Activated T-cell treated with anti-CD3 and anti-CD28 coated beads, Interleukin-2, amount 50 U/mL, for 72 hours (primary cell): ENCODE measurements at regions not wholly inside any gene's neighbourhood (a gene's known extent, or its start where the extent isn't known, plus 50 kb on each side); places are given as distances from the start of the nearest gene placed in this dataset.

ENCODE experiments used
- ATAC-seq, 2 donors: fragments of 150-1000 bp; cut with Tn5 transposase; replicated peaks in 1 of 2; 2 replicates each; pipeline ENCODE4 v1.10.0; 2021; ENCODE audit warnings: moderate library complexity in 2 of 2, mild to moderate bottlenecking in 1 of 2
- DNase-seq, 2 donors: peaks; one replicate each; pipeline ENCODE4 v3.0.0; 2021 to 2022; ENCODE audit warnings: mixed read lengths in 1 of 2
- H3K27ac Mint-ChIP-seq: one replicate; pipeline ENCODE4 v1.8.0; 2022; ENCODE audit warnings: mild to moderate bottlenecking, moderate library complexity, mixed read lengths
- H3K27me3 Mint-ChIP-seq: one replicate; pipeline ENCODE4 v1.8.0; 2022; ENCODE audit warnings: low read depth, mixed read lengths
- H3K36me3 Mint-ChIP-seq, 2 donors: one replicate each; pipeline ENCODE4 v1.8.0; 2022; ENCODE audit warnings: mixed read lengths in 2 of 2, mild to moderate bottlenecking in 1 of 2; ENCODE audit not compliant: insufficient read depth in 2 of 2
- H3K4me1 Mint-ChIP-seq: one replicate; pipeline ENCODE4 v1.8.0; 2022; ENCODE audit warnings: low read depth, mixed read lengths
- H3K4me3 Mint-ChIP-seq, 2 donors: one replicate each; pipeline ENCODE4 v1.8.0; 2022; ENCODE audit warnings: mild to moderate bottlenecking in 2 of 2, mixed read lengths in 2 of 2, moderate library complexity in 2 of 2
- H3K9me3 Mint-ChIP-seq, 2 donors: one replicate each; pipeline ENCODE4 v1.8.0; 2022; ENCODE audit warnings: mixed read lengths in 2 of 2

DNA sequence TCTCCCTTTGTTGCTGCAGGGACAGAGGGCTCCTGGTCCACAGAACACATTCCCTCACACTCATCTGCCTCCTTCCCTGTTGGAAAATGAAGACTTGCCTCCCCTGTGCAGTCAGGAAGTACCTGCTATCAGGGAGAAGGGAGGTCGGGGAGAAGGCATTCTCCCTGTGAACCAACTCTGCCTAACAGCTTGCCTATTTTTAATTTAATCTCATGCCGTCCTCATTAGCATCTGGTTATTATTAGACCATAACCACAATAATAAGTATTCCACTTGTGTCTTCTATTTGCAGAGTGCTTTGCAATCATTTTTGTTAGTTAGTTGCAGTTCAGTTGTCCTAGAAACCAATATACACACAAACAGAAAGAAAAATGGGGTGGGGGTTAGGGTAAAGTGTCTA is 232.6 kb upstream of the SKOR2 start:
- no peak overlapping the region for H3K27ac Mint-ChIP-seq
- ATAC-seq (no peak), DNase-seq (no peak)
- H3K4me1 Mint-ChIP-seq = no peaks in the 10 kb centered on the region
- peaks cover 15% of the 10 kb centered on the region for H3K27me3 Mint-ChIP-seq
- no peak overlapping the region for H3K4me3 Mint-ChIP-seq
- H3K36me3 Mint-ChIP-seq = no peaks in the 10 kb centered on the region
- peaks cover 0 to 3% of the 10 kb centered on the region in 2 donors for H3K9me3 Mint-ChIP-seq

GRCh38 chr18:47480166-47480565 is 228.7 kb upstream of the SKOR2 start:
- Mint-ChIP-seq H3K27ac (no peak overlapping the region), H3K9me3 (no peaks in the 10 kb centered on the region), H3K4me3 (no peak overlapping the region), H3K4me1 (no peaks in the 10 kb centered on the region), H3K36me3 (no peaks in the 10 kb centered on the region), H3K27me3 (peaks cover 24% of the 10 kb centered on the region)
- no peak for ATAC-seq
- no peak for DNase-seq

- no peak overlapping the region for H3K27ac Mint-ChIP-seq
- no peaks in the 10 kb centered on the region for H3K9me3 Mint-ChIP-seq
- no peak for ATAC-seq
- H3K4me1 Mint-ChIP-seq = no peaks in the 10 kb centered on the region
- DNase-seq = no peak
- H3K4me3 Mint-ChIP-seq = no peak overlapping the region
- peaks cover 8% of the 10 kb centered on the region for H3K27me3 Mint-ChIP-seq
- no peaks in the 10 kb centered on the region for H3K36me3 Mint-ChIP-seq
Measured at GRCh38 chr18:47471784-47472183, 220.3 kb upstream of the SKOR2 start.

GRCh38 chr18:47470941-47471340 is 219.5 kb upstream of the SKOR2 start:
- ATAC-seq (no peak), DNase-seq (no peak)
- Mint-ChIP-seq H3K27ac (no peak overlapping the region), H3K36me3 (no peaks in the 10 kb centered on the region), H3K9me3 (no peaks in the 10 kb centered on the region), H3K4me3 (no peak overlapping the region), H3K4me1 (no peaks in the 10 kb centered on the region), H3K27me3 (peaks cover under 1% of the 10 kb centered on the region)

- H3K36me3 Mint-ChIP-seq = no peaks in the 10 kb centered on the region
- no peaks in the 10 kb centered on the region for H3K4me1 Mint-ChIP-seq
- DNase-seq (no peak), ATAC-seq (no peak)
- no peak overlapping the region for H3K27ac Mint-ChIP-seq
- H3K9me3 Mint-ChIP-seq = no peaks in the 10 kb centered on the region
- H3K4me3 Mint-ChIP-seq = no peak overlapping the region
- H3K27me3 Mint-ChIP-seq = no peaks in the 10 kb centered on the region
Measured at GRCh38 chr18:47469576-47469975, 218.1 kb upstream of the SKOR2 start.

DNA sequence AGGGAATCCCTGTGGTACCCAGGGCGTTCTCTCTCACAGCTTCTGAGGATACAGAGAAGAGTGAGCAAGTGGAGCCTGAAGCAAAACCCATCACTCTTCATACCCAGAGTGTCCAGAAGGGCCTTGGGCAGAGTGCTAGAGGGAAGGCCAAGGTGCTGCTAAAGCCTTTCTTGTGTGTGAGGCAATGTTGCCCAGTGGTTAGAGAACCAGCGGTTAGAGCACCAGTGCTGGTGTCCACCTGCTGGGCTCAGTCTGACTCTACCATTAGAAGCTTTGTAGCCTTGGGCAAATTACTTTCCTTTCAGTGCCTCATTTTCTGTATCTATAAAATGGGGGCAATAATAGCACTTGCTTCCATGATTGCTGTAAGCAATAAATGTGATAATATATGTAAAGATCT is 210.5 kb upstream of the SKOR2 start:
- no peak for DNase-seq
- Mint-ChIP-seq H3K4me3 (no peak overlapping the region), H3K27ac (no peak overlapping the region), H3K36me3 (no peaks in the 10 kb centered on the region), H3K4me1 (no peaks in the 10 kb centered on the region), H3K27me3 (peaks cover 6% of the 10 kb centered on the region), H3K9me3 (no peaks in the 10 kb centered on the region)
- no peak for ATAC-seq

DNA sequence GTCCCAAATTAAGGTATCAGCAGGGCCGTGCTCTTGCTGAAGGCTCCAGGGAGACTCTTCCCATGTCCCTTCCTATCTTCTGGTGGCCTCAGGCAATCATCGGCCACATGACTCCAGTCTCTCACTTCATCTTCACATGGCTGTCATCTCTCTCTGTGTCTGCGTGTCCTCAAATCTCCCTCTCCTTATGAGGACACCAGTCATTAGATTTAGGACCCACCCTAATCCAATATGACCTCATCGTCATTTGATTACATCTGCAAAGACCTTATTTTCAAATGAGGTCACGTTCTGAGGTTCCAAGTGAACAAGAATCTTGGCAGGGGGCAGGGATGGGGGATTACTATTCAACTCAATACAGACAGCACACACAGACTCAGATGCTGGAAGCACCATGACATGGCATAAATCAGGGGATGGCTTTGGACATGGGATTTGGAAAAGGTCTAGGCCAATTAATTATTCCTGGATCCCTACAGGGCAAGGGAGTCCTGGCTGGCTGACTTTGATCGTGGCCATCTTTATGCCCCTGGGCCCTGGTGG is 210.0 kb upstream of the SKOR2 start:
- Mint-ChIP-seq H3K4me3 (no peak overlapping the region), H3K36me3 (no peaks in the 10 kb centered on the region), H3K4me1 (no peaks in the 10 kb centered on the region), H3K27ac (no peak overlapping the region), H3K9me3 (no peaks in the 10 kb centered on the region), H3K27me3 (peaks cover 6% of the 10 kb centered on the region)
- DNase-seq (no peak), ATAC-seq (no peak)

DNA sequence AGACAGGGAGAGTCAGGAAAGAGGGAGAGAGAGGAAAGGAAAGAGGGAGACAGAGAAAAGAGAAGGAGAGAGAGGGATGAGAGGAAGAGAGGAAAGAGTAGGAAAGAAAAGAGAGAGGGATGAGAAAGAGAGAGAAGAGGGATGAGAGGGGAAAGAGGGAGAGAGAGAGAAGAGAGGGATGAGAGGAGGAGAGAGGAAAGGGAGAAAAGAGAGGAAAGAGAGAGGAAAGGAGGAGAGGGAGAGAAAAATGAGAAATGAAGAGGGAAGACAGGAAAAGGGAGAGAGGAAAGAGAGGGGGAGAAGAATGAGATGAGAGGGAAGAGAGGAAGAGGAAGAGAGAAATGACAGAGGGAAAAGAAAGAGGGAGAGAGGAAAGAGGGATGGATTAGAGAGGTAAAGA is 207.0 kb upstream of the SKOR2 start:
- H3K36me3 Mint-ChIP-seq = no peaks in the 10 kb centered on the region
- ATAC-seq = no peak
- no peaks in the 10 kb centered on the region for H3K9me3 Mint-ChIP-seq
- H3K27ac Mint-ChIP-seq = no peak overlapping the region
- peaks cover 6% of the 10 kb centered on the region for H3K27me3 Mint-ChIP-seq
- H3K4me3 Mint-ChIP-seq = no peak overlapping the region
- no peaks in the 10 kb centered on the region for H3K4me1 Mint-ChIP-seq
- no peak for DNase-seq

GRCh38 chr18:47457614-47458013 is 206.2 kb upstream of the SKOR2 start:
- DNase-seq (no peak), ATAC-seq (no peak)
- Mint-ChIP-seq H3K9me3 (no peaks in the 10 kb centered on the region), H3K4me1 (no peaks in the 10 kb centered on the region), H3K36me3 (no peaks in the 10 kb centered on the region), H3K27ac (no peak overlapping the region), H3K27me3 (peaks cover 6% of the 10 kb centered on the region), H3K4me3 (no peak overlapping the region)

DNA sequence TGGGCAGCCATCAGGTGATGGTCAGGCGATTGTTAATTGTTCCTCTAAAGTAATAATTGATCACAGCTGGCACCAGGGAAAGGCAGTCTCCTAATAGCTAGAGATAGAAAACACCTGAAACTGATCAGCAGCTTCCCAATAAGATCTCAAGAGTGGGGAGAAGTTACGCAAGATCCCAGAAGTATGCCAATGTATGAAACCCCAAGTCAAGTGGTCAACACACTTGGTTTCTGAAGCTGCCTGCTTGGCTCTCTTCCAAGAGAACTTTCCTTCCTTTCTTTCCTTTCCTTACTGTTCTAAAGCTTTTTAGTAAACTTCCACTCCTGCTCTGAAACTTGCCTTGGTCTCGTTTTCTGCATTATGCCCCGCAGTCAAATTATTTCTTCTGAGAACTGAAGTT is 201.6 kb upstream of the SKOR2 start:
- no peak overlapping the region for H3K4me3 Mint-ChIP-seq
- no peaks in the 10 kb centered on the region for H3K4me1 Mint-ChIP-seq
- no peak overlapping the region for H3K27ac Mint-ChIP-seq
- H3K36me3 Mint-ChIP-seq = no peaks in the 10 kb centered on the region
- H3K27me3 Mint-ChIP-seq = peaks cover 5% of the 10 kb centered on the region
- ATAC-seq = no peak
- H3K9me3 Mint-ChIP-seq = no peaks in the 10 kb centered on the region
- DNase-seq = no peak

DNA sequence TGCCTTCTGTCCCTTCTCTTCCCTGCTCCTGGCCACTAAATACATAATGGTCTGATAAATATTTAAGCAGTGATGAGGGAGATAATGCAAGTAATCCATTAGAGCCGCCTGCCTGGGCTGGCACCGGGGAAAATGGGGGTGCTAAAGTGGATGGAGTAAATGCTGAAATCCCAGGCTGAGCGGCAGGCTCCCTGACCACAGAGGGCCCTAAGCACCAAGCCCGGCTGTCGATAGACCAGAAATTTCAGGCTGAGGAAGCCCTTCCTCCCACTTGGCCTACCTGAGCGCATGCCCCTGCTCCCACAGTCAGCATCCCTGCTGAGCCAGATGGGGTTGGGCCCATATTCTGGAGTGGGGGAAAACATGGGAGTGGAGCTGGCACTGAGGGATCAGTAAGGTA is 197.5 kb upstream of the SKOR2 start:
- no peaks in the 10 kb centered on the region for H3K4me1 Mint-ChIP-seq
- peaks cover 0 to 2% of the 10 kb centered on the region in 2 donors for H3K9me3 Mint-ChIP-seq
- peaks cover 1 to 2% of the 10 kb centered on the region in 2 donors for H3K36me3 Mint-ChIP-seq
- no peak overlapping the region for H3K4me3 Mint-ChIP-seq
- DNase-seq (no peak), ATAC-seq (no peak)
- peaks cover 5% of the 10 kb centered on the region for H3K27me3 Mint-ChIP-seq
- H3K27ac Mint-ChIP-seq = no peak overlapping the region

GRCh38 chr18:47441914-47442313 is 190.5 kb upstream of the SKOR2 start:
- Mint-ChIP-seq H3K4me1 (no peaks in the 10 kb centered on the region), H3K4me3 (no peak overlapping the region), H3K27me3 (peaks cover 20% of the 10 kb centered on the region), H3K36me3 (peaks cover 1 to 2% of the 10 kb centered on the region in 2 donors), H3K27ac (no peak overlapping the region), H3K9me3 (peaks cover 0 to 2% of the 10 kb centered on the region in 2 donors)
- ATAC-seq = no peak
- no peak for DNase-seq

GRCh38 chr18:47438001-47438400 is 186.5 kb upstream of the SKOR2 start:
- Mint-ChIP-seq H3K4me3 (no peak overlapping the region), H3K9me3 (no peaks in the 10 kb centered on the region), H3K4me1 (no peaks in the 10 kb centered on the region), H3K27ac (no peak overlapping the region), H3K27me3 (peaks cover 26% of the 10 kb centered on the region), H3K36me3 (no peaks in the 10 kb centered on the region)
- DNase-seq = no peak
- ATAC-seq = no peak

DNA sequence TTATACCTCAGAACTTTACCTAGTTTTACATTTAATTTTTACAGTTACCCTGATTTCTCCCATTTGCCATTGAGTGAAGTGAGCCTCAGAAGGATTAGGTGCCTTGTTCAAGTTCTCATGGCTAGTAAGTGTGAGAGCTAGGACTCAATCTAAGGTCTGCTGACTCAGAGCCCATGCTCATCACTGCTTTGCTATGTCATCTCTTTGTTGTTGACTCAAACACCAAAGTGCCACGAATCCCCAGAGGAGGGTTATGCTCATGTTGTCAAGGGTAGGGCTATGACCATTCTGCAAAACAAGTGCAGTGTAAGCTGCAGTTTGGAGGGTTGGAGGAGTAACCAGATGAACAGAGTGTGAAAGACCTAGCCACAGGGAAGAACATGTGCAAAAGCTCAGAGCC is 185.4 kb upstream of the SKOR2 start:
- ATAC-seq (no peak), DNase-seq (no peak)
- Mint-ChIP-seq H3K36me3 (no peaks in the 10 kb centered on the region), H3K9me3 (no peaks in the 10 kb centered on the region), H3K27ac (no peak overlapping the region), H3K27me3 (peaks cover 26% of the 10 kb centered on the region), H3K4me1 (no peaks in the 10 kb centered on the region), H3K4me3 (no peak overlapping the region)
